ENCODE measurements at regions not wholly inside any gene's neighbourhood (a gene's known extent, or its start where the extent isn't known, plus 50 kb on each side); places are given as distances from the start of the nearest gene placed in this dataset.

- TF ChIP-seq REST (IDR thresholded peaks at IDR 0.05; ENCODE audit: insufficient replicate concordance, low read depth) (no peak), CTCF (IDR thresholded peaks at IDR 0.05; ENCODE audit: insufficient read depth, low read length) (no peak), POLR2AphosphoS5 (IDR thresholded peaks at IDR 0.05; ENCODE audit: low read depth) (no peak), SPI1 (IDR thresholded peaks at IDR 0.05; ENCODE audit: borderline replicate concordance, low read depth) (no peak)
Observed at GRCh38 chr20:22217712-22218352, 366.5 kb downstream of the FOXA2 start.

All from HL-60 (cell line).